ENCODE measurements at regions not wholly inside any gene's neighbourhood (a gene's known extent, or its start where the extent isn't known, plus 50 kb on each side); places are given as distances from the start of the nearest gene placed in this dataset.

GRCh38 chr10:131584287-131584686 lies 272.8 kb upstream of the TCERG1L start:
- TF ChIP-seq CTCF (IDR thresholded peaks at IDR 0.05; ENCODE audit: insufficient read depth, low read length, missing control alignments), result no peak
- POLR2A ChIA-PET, result no interaction called here
- CTCF ChIA-PET, result no interaction called here
- DNase-seq (ENCODE audit: low read depth, low spot score), result no peak
- no peak overlapping the region for H3K4me3 ChIP-seq (ENCODE audit: low read depth, low read length)

GRCh38 chr10:131585761-131586160 lies 274.2 kb upstream of the TCERG1L start:
- TF ChIP-seq CTCF (IDR thresholded peaks at IDR 0.05; ENCODE audit: insufficient read depth, low read length, missing control alignments), result no peak
- DNase-seq (ENCODE audit: low read depth, low spot score), result no peak
- ChIA-PET POLR2A (no interaction called here), CTCF (no interaction called here)
- no peak overlapping the region for H3K4me3 ChIP-seq (ENCODE audit: low read depth, low read length)

GRCh38 chr10:131586958-131587357 lies 275.4 kb upstream of the TCERG1L start:
- no peak overlapping the region for H3K4me3 ChIP-seq (ENCODE audit: low read depth, low read length)
- TF ChIP-seq CTCF (IDR thresholded peaks at IDR 0.05; ENCODE audit: insufficient read depth, low read length, missing control alignments), result no peak
- POLR2A ChIA-PET, result no interaction called here
- DNase-seq (ENCODE audit: low read depth, low spot score), result no peak
- CTCF ChIA-PET, result no interaction called here

GRCh38 chr10:131587976-131588680 lies 276.6 kb upstream of the TCERG1L start:
- CTCF ChIA-PET, result no interaction called here
- no peak for DNase-seq (ENCODE audit: low read depth, low spot score)
- TF ChIP-seq CTCF (IDR thresholded peaks at IDR 0.05; ENCODE audit: insufficient read depth, low read length, missing control alignments), result no peak
- no peak overlapping the region for H3K4me3 ChIP-seq (ENCODE audit: low read depth, low read length)
- POLR2A ChIA-PET, result no interaction called here

- CTCF ChIA-PET, result no interaction called here
- H3K4me3 ChIP-seq (ENCODE audit: low read depth, low read length), result no peak overlapping the region
- POLR2A ChIA-PET, result no interaction called here
- no peak for DNase-seq (ENCODE audit: low read depth, low spot score)
- no peak for TF ChIP-seq CTCF (IDR thresholded peaks at IDR 0.05; ENCODE audit: insufficient read depth, low read length, missing control alignments)
Observed at GRCh38 chr10:131588704-131589220, 277.2 kb upstream of the TCERG1L start.

- H3K4me3 ChIP-seq (ENCODE audit: low read depth, low read length), result no peak overlapping the region
- no peak for DNase-seq (ENCODE audit: low read depth, low spot score)
- no peak for TF ChIP-seq CTCF (IDR thresholded peaks at IDR 0.05; ENCODE audit: insufficient read depth, low read length, missing control alignments)
- POLR2A ChIA-PET, result no interaction called here
- CTCF ChIA-PET, result no interaction called here
Observed at GRCh38 chr10:131590567-131590966, 279.0 kb upstream of the TCERG1L start.
